Uterus (tissue), 3 donors: ENCODE measurements at regions not wholly inside any gene's neighbourhood (a gene's known extent, or its start where the extent isn't known, plus 50 kb on each side); places are given as distances from the start of the nearest gene placed in this dataset.

Experiments
- DNase-seq, 2 donors: peaks; one replicate each; pipeline ENCODE4 v3.0.0-alpha.2; 2019 to 2020
- H3K27ac ChIP-seq, 2 donors: fragments of 200-600 bp; sonication (generic); 1 replicate in 1 of 2; 2 replicates in 1 of 2; pipeline ENCODE4 v1.5.1; 2016 to 2018
- H3K27me3 ChIP-seq, 2 donors: fragments of 200-600 bp; sonication (generic); one replicate each; pipeline ENCODE4 v1.5.1; 2018 to 2019; ENCODE audit warnings: control low read depth in 1 of 2
- H3K36me3 ChIP-seq, 2 donors: fragments of 200-600 bp; sonication (generic); one replicate each; pipeline ENCODE4 v1.5.1; 2019; ENCODE audit warnings: control low read depth in 1 of 2
- H3K4me1 ChIP-seq, 2 donors: fragments of 200-600 bp; sonication (generic); one replicate each; pipeline ENCODE4 v1.5.1; 2018 to 2019; ENCODE audit warnings: control low read depth in 1 of 2
- H3K4me3 ChIP-seq, 2 donors: fragments of 200-600 bp; sonication (generic); 1 replicate in 1 of 2; 2 replicates in 1 of 2; pipeline ENCODE4 v1.5.1; 2018 to 2019; ENCODE audit warnings: mild to moderate bottlenecking in 1 of 2
- H3K9me3 ChIP-seq, 2 donors: fragments of 200-600 bp; sonication (generic); one replicate each; pipeline ENCODE4 v1.5.1; 2019; ENCODE audit warnings: control low read depth in 1 of 2
- CTCF ChIP-seq, 4 experiments: fragments of 200-600 bp in 2 of 4; fragments of 450-650 bp in 2 of 4; sonication (generic) in 2 of 4; IDR thresholded peaks; one replicate each; pipeline ENCODE4 v1.5.1; 2016 to 2019; ENCODE audit warnings: antibody characterized with exemption in 4 of 4, mild to moderate bottlenecking in 2 of 4, moderate library complexity in 1 of 4
- POLR2A ChIP-seq, 2 donors: fragments of 450-650 bp; IDR thresholded peaks; one replicate each; pipeline ENCODE4 v1.6.1; 2016; ENCODE audit warnings: antibody characterized with exemption in 2 of 2, mild to moderate bottlenecking in 1 of 2, moderate library complexity in 1 of 2
- intact Hi-C: fragments of 100-400 bp; cut with DNase I; formaldehyde crosslinking; loops from one replicate; pipeline ENCODE4 v1.15.1; 2023; ENCODE audit warnings: low total_unique reads
- donor health status: DM: yes; HTN: yes; CAD: no.

DNA sequence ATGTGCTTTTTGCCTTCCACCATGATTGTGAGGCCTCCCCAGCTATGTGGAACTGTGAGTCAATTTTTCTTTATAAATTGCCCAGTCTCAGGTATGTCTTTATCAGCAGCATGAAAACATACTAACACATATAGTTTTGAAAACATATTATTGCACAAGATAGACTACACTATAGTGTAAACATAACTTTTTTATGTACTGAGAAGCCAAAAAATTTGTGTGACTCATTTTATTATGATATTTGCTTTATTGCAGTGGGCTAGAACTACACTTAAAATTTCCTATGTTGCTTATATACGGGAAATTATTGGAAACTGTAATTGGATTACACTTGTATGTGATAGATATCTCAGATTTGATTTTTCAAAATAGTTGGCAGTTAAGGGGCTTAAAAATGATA, 885.5 kb upstream of the FBXO33 start:
- Histone ChIP-seq H3K4me1 (no peaks in the 10 kb centered on the region), H3K9me3 (no peaks in the 10 kb centered on the region), H3K36me3 (no peaks in the 10 kb centered on the region), H3K27me3 (no peaks in the 10 kb centered on the region), H3K27ac (no peak overlapping the region), H3K4me3 (no peak overlapping the region)
- no peak for DNase-seq
- TF ChIP-seq POLR2A (IDR thresholded peaks at IDR 0.05) (no peak), CTCF (IDR thresholded peaks at IDR 0.05) (no peak)
- intact Hi-C loops: no loop called here

DNA sequence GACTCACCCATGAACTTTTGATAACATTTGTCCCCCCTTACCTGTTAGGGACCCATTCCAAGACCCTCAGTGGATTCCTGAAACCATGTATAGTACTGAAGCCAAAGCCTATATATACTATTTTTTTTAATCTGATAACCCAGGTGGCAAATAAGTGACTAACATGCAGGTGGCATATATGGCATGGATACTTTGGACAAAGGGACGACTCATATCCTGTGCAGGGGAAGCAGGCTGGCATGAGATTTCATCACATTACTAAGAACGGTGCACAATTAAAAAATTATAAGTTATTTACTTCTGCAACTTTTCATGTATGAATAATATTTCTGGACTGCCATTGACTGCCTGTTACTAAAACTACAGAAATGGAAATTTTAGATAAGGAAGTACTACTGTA, 880.1 kb upstream of the FBXO33 start:
- Histone ChIP-seq H3K9me3 (no peaks in the 10 kb centered on the region), H3K27ac (no peak overlapping the region), H3K27me3 (no peaks in the 10 kb centered on the region), H3K36me3 (no peaks in the 10 kb centered on the region), H3K4me3 (no peak overlapping the region), H3K4me1 (no peaks in the 10 kb centered on the region)
- TF ChIP-seq POLR2A (IDR thresholded peaks at IDR 0.05) (no peak), CTCF (IDR thresholded peaks at IDR 0.05) (no peak)
- intact Hi-C loops: no loop called here
- no peak for DNase-seq

DNA sequence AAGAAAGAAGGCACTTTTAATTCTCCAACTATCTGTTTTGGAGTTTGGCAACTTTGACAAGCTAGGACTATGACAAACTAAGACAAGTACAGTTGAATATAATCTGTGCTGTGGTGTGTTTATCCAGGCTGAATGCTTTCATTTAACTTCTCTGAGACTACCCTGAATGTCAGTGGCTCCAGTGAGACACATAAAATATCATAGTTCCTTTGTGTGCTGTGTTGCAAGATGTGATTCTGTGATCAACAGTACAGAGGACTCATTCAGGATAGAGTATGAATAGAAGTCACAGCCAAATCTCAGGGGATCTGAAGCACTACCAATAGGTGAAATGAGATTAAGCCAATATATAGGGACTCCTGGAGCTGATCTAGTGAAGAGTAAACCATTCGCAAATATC, 876.9 kb upstream of the FBXO33 start:
- Histone ChIP-seq H3K9me3 (no peaks in the 10 kb centered on the region), H3K36me3 (no peaks in the 10 kb centered on the region), H3K4me1 (no peaks in the 10 kb centered on the region), H3K27me3 (no peaks in the 10 kb centered on the region), H3K27ac (no peak overlapping the region), H3K4me3 (no peak overlapping the region)
- intact Hi-C loops: no loop called here
- DNase-seq: no peak
- TF ChIP-seq CTCF (IDR thresholded peaks at IDR 0.05): no peak
- TF ChIP-seq POLR2A (IDR thresholded peaks at IDR 0.05): no peak

DNA sequence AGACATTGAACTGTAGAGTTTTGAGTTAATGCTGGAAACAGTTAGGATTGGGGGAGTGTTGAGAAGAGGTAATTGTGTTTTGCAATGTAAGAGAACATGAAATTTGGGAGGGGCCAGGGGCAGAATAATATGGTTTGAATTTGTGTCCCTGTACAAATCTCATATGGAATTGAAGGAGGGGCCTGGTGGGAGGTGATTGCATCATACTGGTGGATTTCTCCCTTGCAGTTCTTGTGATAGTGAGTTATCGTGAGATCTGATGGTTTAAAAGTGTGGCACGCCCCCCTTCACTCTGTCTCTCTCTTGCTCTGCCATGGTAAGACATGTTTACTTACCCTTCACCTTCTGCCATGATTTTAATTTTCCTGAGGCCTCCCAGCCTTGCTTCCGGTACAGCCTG, 876.0 kb upstream of the FBXO33 start:
- intact Hi-C loops: no loop called here
- TF ChIP-seq POLR2A (IDR thresholded peaks at IDR 0.05) (no peak), CTCF (IDR thresholded peaks at IDR 0.05) (no peak)
- no peaks in the 10 kb centered on the region for H3K36me3 ChIP-seq
- DNase-seq: no peak
- H3K27ac ChIP-seq: no peak overlapping the region
- H3K4me3 ChIP-seq: no peak overlapping the region
- no peaks in the 10 kb centered on the region for H3K4me1 ChIP-seq
- no peaks in the 10 kb centered on the region for H3K9me3 ChIP-seq
- H3K27me3 ChIP-seq: no peaks in the 10 kb centered on the region

GRCh38 chr14:40296821-40297220, 864.6 kb upstream of the FBXO33 start:
- TF ChIP-seq CTCF (IDR thresholded peaks at IDR 0.05) (no peak), POLR2A (IDR thresholded peaks at IDR 0.05) (no peak)
- intact Hi-C loops: no loop called here

More at GRCh38 chr14:40296821-40297220, 864.6 kb upstream of the FBXO33 start:
- no peaks in the 10 kb centered on the region for H3K9me3 ChIP-seq
- no peak for DNase-seq
- H3K4me3 ChIP-seq: no peak overlapping the region
- H3K27ac ChIP-seq: no peak overlapping the region
- H3K27me3 ChIP-seq: no peaks in the 10 kb centered on the region
- no peaks in the 10 kb centered on the region for H3K4me1 ChIP-seq
- H3K36me3 ChIP-seq: no peaks in the 10 kb centered on the region
